Skeletal muscle cell (primary cell): ENCODE measurements at regions not wholly inside any gene's neighbourhood (a gene's known extent, or its start where the extent isn't known, plus 50 kb on each side); places are given as distances from the start of the nearest gene placed in this dataset.

Experiments
- DNase-seq: peaks from one replicate; pipeline ENCODE4 v3.0.0-alpha.2; 2010; ENCODE audit warnings: low read depth
- H3K4me3 ChIP-seq: 2 replicates; pipeline ENCODE4 v1.5.1; 2011; ENCODE audit warnings: low read depth, mild to moderate bottlenecking, control low read depth, low read length, moderate library complexity

DNA sequence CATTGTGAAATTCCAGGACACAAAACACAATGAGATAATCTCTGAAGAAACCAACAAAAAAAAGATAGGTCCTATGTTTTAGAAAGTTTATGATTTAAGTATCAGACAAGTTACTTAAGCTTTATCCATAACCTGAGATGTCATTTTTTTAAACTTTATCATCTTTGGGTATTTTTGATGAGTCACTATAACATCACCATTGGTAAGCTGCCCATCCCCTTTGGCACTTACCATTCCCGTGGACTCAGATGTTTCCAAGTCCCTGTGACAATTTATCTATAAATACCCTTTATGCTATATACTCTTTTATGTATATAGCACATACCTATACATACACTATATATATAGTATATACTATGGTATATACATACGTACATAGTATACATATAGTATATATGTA lies 198.9 kb upstream of the GEMIN8 start:
- no peak for DNase-seq
- H3K4me3 ChIP-seq, result no peak overlapping the region

DNA sequence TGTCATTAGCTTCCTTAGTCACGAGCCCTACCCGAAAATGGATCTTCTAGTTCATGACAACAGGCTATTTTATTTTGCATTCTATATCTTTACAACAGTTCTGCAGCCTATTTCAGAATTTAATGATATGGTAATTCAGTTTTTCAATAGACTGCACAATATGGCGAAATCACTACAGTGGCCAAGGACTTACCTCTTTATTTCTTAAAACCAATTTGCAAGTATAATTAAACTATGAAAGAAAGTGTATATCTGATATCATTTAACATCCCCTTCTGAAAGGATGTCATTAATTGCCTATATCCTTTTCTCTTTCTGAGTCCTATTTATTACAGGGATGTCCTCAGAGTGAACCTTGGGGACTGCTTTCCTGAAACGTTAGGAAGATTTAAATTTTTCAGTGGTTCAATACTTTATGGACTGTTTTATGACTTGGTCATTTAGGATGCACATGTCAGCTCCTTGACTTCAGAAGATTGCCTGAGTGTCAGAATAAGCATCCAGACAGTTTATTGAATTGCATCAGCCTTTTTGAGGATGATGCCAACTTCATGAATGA lies 190.8 kb upstream of the GEMIN8 start:
- DNase-seq, result no peak
- H3K4me3 ChIP-seq, result no peak overlapping the region

DNA sequence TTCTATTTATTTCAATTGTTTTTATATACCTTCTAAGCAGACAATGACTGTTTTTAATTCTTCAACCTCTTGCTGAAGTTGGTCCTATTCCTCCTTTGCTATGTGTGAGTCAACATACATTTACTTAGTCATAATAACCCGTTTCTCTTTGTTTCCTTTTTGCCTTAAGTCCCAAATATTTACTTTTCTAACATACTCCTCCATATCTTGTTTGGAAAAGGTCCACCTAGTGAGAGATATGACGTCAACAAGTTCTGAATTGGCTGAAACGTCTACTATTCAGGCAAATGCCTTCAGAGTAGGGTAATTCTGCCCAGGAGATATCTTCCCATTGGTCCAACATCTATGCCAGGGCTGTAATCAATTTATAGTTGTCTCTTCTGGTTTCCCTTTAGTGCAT lies 179.3 kb upstream of the GEMIN8 start:
- no peak overlapping the region for H3K4me3 ChIP-seq
- no peak for DNase-seq

DNA sequence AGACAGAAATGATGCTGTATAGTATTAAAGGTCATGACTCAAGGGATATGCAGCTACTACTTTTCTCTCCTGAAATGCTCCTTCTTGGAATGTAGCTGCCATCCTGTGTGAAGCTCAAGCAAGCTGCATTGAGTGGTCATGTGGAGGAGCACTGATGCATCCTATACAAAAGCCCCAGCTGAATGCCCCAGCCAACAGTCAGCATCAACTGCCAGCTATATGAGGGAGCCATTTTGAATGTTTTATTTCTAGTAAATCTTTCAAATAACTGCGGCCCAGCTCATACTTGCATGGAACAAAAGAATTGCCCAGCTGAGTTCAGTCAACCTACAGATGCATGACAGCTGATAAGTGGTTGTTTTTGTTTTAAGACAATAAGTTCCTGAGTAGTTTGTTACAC lies 165.0 kb upstream of the GEMIN8 start:
- no peak overlapping the region for H3K4me3 ChIP-seq
- DNase-seq, result no peak

DNA sequence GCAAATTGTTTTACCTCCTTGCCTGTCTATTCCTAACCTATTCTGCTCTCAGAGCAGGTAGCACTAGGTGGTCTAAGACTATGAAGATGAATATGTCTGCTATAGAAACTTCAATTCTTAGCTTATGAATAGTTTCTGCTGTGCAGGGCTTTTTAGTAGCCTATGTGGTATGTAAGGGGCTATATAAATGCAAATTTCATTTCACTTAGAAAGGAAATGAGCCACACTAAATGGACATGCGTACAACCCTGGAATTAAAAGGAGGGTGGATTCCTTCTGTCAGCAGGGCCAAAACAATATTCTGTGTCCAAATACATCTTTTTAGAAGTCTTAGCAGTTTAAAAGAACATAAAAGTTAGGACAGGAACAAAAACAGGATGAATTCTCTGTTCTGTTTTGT lies 163.9 kb upstream of the GEMIN8 start:
- DNase-seq, result no peak
- H3K4me3 ChIP-seq, result no peak overlapping the region

DNA sequence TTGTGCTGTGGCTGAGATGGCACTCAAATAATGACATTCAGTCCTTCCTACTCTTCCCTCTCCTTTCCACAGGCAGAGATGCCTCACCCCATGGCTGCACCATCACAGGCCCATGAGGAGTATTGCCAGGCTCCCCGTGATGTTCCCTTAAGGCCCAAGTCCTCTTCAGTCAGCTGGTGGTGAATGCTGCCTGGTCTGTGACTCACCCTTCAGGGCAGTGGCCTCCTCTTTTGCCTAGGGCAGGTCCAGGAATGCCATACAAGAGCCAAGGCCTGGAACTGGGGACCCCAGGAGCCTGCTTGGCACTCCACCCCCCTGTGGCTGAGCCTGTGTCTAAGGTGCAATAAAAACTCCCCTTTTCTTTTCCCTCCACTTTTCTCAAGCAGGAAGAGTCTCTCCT lies 144.2 kb upstream of the GEMIN8 start:
- no peak for DNase-seq
- no peak overlapping the region for H3K4me3 ChIP-seq

DNA sequence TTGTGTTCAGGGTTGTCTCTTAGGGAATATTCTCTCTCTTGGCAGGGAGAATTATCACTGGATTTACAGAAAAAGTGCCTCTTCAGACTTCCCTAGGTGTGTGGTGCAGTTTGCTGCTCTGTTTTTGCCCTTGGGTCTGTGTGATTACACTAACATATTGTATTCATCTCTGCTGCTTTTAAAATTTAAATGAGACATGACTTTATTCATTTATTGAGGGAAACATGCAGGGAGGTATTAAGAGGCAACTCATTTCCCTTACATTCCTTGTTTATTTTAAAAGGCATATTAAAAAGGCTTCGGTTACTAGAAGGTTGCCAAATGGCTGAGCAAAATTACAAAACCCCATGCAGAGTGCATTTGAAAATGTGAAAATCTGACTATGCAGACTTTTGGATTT lies 135.1 kb upstream of the GEMIN8 start:
- no peak for DNase-seq
- H3K4me3 ChIP-seq, result no peak overlapping the region

DNA sequence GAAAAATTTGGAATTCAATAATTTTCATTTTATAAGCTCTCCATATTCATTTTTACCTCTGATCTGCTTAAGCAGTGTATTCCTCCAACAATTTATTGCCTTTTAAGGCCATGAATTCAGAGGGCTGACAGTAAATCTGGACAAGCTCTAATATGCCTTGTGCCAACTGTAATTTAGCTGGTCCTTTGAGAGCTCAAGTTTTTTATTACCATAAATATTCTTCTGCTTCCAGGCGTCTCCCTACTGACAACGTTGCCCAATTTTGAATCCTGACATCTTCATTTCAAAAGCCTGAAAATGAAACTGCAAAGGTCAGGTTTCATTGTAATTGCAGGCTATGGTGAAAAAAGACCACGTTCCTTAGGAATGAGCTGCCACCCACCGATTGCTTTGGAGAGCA lies 95.8 kb upstream of the GEMIN8 start:
- H3K4me3 ChIP-seq, result no peak overlapping the region
- peak; percentile 1 for DNase-seq

DNA sequence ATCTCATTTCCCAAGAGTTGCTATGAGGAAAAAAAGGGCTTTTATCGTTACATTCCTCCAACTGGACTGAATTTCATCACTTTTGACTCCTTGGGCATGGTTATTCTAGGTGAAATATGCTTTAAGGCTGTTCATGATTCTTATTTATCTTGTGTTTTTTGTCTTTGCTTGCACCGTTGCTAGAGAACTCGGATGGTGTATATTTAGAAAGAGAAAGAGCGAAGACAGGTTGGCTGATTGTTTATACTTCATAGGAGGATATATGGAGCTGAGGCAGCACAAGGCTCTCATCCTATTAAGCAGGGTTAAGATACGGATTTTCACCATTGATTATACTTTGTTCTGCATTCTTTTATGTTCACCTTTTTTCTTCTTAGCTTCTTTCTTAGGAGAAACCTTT lies 94.9 kb upstream of the GEMIN8 start:
- no peak overlapping the region for H3K4me3 ChIP-seq
- DNase-seq, result no peak

DNA sequence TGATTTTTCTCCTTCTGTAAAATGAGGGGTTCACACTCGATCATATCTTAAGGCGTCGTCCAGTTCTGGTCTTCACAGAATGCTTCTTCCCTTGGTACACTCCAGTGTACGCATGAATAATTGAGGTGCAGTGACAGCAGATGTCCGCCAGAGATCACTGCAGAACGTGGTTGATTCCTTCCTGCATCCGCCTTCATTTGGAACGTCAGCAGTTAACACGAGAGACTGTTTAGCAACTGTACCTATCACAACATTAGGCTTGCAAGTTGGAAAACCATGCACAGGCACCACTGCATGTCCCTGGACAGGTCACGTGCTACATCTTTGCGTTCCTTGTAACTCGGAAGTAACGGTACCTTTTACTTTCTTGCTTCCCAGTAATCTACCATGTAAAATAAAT lies 66.0 kb upstream of the GEMIN8 start:
- no peak overlapping the region for H3K4me3 ChIP-seq
- DNase-seq, result no peak

DNA sequence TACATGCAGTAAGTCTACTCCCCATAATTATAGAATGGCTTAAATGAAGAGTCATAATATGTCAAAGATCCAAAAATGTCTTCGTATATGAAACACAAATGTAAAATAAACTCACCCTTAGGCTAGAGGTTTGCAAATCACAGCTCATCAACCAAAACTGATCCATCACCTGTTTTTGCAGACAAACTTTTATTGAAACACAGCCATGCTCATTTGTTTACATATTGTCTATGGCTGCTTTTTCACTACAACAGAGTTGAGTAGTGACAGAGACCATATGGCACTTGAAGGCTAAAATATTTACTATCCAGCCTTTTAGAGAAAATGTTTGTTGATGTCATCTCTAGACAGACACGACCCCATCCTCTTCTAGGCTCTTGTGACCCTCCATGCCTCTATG lies 64.5 kb upstream of the GEMIN8 start:
- no peak for DNase-seq
- H3K4me3 ChIP-seq, result no peak overlapping the region

DNA sequence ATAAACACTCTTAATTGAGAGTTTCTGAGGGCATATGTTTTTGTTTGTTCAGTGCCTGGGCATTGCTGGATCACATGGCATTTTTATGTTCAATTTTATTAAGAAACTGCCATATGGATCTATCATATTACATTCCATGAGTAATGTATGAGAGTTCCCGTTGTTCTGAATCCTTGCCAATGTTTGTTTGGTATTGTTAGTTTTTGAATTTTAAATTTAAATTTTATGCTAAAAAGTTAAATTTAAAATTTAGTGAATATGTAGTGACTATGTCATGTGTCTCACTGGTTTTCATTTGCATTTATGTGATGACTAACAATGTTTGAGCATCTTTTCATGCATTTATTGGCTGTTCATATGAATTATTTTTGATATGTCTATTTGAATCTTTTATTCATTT lies 54.8 kb upstream of the GEMIN8 start:
- no peak overlapping the region for H3K4me3 ChIP-seq
- no peak for DNase-seq

DNA sequence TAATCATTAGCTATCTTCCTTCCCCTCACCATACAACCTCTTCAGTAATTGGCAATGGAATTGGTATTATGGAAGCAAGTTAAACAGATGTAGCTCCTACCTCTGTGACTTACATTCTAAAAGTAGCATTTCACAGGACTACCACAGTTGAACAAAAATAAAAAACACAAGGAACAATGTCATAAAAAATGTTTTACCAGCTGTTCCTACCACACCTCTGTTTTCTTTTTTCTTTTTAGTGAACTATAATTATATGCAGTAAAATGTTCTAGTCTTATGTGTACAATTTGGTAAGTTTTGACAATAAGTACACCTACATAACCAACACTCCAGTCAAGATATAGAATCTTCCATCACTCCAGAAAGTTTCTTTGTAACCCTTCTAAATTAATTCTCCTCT lies 54.1 kb upstream of the GEMIN8 start:
- DNase-seq, result no peak
- no peak overlapping the region for H3K4me3 ChIP-seq

DNA sequence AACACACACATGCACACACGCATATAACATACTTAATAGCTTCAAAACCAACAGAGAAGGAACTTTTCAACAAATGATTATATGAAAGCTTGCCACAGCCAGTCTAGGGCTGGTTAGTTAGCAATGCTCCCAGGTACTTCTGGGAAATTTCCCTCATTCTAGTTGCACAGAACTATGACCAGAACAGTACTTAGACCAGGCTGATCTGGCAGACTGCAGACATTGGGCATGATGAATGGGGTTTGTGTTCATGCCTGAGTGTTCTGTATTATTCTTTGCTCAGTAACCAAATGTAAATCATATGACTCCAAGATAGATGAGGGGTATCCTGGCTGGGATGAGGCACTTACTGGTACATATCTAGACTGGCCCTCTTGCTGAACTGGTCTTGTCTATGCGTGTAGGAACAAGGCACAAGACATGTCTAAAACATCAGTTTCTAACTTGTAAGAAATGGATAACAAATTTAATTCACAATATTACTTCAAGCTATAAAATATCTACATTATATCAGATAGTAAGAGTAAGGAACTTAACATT lies 50.3 kb upstream of the GEMIN8 start:
- no peak for DNase-seq
- H3K4me3 ChIP-seq, result no peak overlapping the region
